Panc1 (cell line): ENCODE measurements at regions not wholly inside any gene's neighbourhood (a gene's known extent, or its start where the extent isn't known, plus 50 kb on each side); places are given as distances from the start of the nearest gene placed in this dataset.

Experiments
- CTCF ChIP-seq: fragments of 450-650 bp; IDR thresholded peaks from 2 replicates; pipeline ENCODE4 v1.5.1; 2017; ENCODE audit warnings: mild to moderate bottlenecking
- POLR2AphosphoS5 ChIP-seq: IDR thresholded peaks from 2 replicates; pipeline ENCODE4 v1.6.1; 2012; ENCODE audit warnings: mild to moderate bottlenecking, low read depth, low read length, moderate library complexity
- REST ChIP-seq, 2 experiments: IDR thresholded peaks; 2 replicates each; pipeline ENCODE4 v1.6.1; 2011 to 2012; ENCODE audit warnings: low read depth in 2 of 2, control low read depth in 1 of 2, low read length in 1 of 2, mild to moderate bottlenecking in 1 of 2, moderate library complexity in 1 of 2; ENCODE audit not compliant: insufficient read depth in 1 of 2
- SIN3A ChIP-seq: IDR thresholded peaks from 2 replicates; pipeline ENCODE4 v1.6.1; 2012; ENCODE audit warnings: low read depth, mild to moderate bottlenecking, low read length, moderate library complexity, borderline replicate concordance; ENCODE audit not compliant: insufficient read depth
- TCF7L2 ChIP-seq: IDR thresholded peaks from 2 replicates; pipeline ENCODE4 v1.6.1; 2011; ENCODE audit warnings: mild to moderate bottlenecking, low read depth, low read length, inconsistent platforms

GRCh38 chr13:34628209-34628682 is 313.8 kb upstream of the NBEA start:
- no peak for TF ChIP-seq CTCF
- TF ChIP-seq SIN3A, result no peak
- TF ChIP-seq POLR2AphosphoS5, result no peak
- TF ChIP-seq REST (IDR thresholded peaks at IDR 0.05; ENCODE audit: insufficient read depth in 1 of 2, low read depth in 2 of 2, low read length in 1 of 2), result no peak
- TF ChIP-seq TCF7L2, result no peak
